NCI-H345 (cell line): ENCODE measurements at regions not wholly inside any gene's neighbourhood (a gene's known extent, or its start where the extent isn't known, plus 50 kb on each side); places are given as distances from the start of the nearest gene placed in this dataset.

Experiments
- DNase-seq: peaks from one replicate; lab custom pipeline; 2025; lab: John Stamatoyannopoulos, UW

DNA sequence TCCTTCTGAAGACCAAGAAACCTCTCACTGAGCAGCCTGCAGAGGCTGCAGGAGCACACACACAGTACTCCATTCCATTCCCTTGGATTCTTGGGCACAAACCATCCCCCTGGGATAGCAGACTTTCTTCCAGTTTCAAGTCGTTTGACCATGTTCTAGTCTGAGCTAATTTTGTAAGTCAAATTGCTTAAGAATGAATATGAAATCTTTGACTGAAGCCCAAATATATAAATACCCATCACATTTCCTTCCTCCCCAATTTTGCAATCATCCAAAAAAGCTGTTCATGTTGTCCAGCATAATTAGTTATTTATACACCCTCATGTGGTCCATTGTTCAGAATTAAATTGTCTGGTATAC is 231.2 kb upstream of the TPRG1 start:
- no peak for DNase-seq

DNA sequence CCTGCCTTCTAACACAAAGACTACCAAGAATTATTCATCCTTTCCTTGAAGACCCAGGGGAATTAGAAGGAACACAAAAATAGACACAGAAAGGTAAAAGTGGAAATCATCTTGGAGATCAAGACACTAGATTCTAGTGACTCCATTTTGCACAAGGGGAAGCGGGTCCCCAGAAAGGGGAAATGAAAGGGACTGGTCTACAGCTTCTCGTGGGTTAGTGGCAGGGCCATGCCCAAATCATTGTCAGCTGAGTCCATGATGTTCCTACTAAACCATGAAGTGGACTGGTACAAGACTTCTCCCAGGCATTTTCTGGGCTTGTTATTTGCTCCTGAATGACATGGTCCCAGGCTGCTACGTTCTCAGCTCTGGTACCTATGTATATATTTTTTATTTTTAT is 230.7 kb upstream of the TPRG1 start:
- DNase-seq = no peak

DNA sequence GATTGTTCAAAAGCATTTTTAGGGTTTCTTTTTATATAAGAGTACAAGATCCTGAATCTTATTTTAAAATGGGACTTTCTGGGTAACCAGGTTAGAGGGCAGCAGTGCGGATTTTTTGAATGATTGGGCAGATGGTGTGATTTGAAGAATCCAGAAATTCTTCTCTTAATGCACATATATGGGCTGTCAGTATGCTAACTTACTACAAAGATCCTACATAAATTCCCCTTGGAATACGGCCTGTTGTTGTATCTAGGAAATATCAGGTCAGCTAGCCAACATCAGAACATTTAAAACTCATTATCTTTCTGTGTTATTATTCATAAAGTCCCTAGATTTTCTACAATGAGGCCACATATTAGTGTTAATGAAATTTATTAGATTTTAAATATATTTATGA is 229.6 kb upstream of the TPRG1 start:
- DNase-seq = no peak

DNA sequence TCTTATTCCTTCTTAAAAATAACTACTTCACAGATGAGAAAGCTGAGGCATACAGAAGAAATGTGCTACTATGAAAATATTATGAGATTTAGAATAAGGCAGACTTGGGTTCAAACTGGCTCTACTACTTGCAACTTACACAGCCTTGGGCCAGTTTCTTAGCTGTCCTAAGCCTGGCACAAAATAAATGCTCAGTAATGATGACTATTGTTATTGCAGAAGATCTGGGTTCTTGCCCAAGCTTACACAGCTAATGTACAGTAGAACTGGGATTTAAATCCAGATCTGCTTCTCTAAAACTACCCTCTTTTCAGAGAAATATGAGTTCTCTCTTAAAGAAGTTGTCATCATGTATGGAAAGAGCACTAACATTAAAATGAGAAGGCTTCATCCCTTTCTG is 228.2 kb upstream of the TPRG1 start:
- DNase-seq = no peak

DNA sequence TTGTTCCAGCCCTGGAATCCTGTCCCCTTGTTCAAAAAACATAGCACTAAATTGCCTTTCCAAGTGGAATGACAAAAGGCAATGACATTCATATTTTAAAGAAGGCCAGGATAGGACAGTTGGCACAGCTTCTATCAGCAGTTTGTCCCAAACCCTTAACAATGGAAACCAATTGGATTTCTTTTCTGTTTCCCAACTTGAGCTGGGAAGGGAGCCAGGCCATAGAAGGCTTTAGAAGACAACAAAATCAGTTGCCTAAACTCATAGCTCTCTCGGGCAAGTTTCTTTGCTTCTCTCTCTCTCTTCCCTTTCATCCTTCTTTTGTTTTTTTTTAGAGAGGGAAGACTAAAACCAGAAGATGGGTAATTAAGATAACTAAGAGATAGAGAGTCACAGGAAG is 227.7 kb upstream of the TPRG1 start:
- DNase-seq = no peak

DNA sequence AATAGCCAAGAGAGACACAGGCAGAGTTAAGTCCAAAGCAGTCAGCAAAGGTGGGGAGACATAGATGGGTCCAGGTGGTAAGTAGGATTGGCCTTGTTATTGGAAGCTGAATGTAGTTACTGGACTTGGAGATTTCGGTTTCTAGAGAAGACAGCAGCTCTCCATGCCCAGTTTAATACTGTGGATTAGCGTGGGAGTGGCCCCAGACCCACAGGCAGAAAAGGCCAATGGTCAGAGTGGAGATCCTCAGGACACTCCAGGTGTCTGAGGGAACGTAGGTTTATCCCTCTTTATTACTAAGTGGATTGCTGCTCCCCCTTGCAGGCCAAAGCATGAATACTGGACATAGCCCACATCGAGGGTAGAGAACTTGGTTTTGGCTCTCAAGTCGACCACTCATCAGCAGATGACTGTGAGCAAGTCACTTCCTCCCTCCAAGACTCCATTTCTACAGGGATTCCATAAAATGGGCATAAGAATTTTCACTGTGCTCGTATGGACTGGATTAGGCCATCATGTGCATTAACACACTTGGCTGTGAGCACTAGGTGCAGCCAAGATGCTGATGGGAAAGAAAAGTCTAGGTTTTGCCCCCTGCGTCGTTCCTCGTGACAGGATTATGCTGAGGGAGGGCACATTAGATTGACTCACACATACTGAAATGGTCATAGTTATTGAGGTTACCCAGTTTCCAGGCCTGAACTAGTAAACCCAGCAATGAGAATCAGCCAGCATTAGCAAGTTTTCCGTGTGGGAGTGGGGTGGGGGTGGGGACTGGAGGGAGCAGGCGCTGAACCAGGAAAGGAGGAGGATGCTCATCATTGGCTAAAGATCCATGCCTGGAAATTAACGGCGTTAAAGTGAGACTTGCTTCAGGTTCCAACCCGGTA is 225.2 kb upstream of the TPRG1 start:
- no peak for DNase-seq

DNA sequence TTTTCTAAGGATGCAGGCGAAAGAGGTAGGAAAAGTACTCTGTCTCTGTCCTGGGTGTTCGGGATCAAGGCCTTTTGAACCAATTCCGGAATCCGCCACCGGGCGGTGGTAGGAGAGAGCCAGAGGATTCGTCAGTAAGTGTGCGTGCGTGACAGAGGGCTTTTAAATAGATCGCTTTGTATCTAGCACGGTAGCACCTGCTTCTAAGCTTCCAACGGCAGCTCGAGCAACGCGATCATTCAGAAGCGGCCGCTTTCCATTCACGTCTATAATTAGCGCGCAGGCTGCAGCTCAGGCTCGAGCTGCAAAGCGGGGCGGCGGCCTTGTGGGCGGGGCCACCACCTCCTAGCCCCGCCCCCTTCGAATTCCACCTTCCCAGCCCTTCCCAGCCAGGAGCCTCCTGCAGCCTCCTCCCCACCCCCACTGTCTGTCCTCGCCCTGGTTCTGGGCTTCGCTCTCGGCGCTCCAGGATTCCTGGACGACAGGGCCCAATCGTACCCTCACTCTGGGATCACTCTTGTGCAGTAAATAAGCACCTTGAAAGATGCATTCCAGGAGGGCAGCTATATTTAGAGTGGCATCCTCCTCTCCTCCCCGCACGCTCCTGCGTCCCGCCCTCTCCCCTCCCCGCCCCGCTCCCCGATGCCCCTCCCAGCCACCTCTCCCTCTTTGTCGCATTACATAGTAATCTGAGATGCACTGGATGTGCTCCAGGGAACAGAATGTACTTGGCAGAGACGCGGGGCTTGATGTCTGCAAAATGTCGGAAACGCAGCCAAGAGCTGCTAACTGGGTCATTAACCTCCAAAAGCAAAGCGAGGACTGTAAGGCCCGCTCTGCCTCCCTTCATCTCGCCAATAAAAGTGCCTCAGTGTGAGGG is 224.1 kb upstream of the TPRG1 start:
- peak; percentile 98 for DNase-seq

DNA sequence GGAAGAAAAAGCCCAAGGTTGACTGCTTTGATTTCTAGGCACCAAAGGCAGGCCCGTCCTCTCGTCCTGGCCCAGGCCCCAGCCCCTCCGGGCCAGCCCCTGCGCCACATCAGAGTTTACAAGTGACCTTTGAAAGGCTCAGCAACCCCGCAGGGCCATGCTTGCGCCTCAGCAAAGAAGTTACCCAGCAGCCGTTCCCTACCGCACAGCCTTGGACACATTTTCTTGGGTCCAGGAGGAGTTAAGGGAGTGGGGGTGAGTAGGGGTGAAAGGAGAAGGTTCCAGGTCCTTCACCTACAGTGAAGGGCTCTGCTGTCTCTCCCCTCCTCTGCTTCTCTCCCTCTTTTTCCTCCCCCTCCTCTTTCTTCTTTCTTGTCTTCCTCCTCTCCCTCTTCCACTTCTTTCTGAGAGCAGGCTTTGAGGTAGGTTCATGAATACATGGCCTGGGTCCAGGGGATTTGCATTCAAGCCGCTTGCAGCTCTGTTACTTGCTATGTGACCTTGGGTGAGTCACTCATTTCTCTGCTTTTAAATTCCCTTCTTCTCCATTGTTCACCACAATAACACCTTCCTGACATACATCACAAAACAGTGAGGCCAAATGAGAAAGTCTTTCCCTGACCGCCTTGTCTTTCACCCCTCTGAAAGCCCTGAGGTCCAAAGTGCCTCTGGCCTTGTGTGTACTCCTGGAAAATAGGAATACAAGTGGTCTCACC is 223.3 kb upstream of the TPRG1 start:
- DNase-seq = no peak

DNA sequence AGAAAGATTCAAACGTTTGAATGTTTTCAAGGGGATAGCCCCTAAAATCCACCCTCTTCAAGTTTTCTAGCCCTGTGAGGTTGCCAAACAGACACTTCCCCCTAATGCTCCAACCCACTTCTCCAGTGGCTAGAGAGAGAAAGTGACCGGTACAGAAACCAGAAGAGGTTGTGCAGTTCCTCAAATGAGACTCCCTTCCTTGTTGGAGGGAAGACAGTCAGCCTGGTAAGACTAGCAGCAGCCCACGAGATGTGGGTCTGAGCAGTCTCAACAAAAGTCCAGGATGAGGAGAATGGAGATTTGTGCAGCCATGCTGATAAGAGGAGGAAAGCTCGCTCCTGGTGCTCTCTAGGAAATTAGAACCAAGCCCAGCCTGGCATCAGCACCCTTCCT is 222.8 kb upstream of the TPRG1 start:
- DNase-seq = no peak

DNA sequence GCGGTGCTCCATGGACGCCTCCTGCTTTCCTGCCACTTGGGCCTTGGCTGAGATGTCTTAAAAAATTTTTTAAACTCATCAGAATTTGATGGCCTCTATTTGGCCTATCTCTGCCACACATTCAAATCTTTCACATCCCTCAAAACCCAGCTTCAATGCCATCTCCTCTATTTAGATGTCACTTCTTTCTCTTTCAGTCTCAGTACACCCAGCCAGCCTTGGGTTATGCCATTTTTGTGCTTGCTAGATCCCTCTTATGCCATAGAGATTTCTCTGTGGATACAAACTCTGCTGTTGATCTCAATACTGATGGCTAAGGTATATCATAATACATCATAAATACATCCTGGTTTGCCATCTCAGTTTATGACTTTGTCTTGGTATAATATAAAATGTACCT is 222.3 kb upstream of the TPRG1 start:
- DNase-seq = no peak

DNA sequence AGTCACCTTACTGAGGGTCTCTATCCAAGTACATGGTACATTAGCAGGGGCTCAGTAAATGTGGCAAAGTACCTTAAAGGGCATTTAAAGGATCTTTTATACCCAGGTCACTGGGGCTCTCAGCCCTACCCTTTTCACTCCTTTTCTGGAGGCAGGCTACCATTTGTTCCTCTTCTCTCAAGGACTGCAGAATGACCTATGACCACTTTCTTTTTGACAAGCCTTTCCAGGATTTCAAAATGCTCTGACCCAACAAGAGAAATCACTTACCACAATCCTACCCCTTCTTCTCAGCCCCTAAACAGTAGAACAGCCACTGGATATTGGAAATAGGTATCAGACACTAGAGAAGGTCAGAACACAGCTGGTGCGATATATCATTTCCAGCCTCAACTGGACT is 221.8 kb upstream of the TPRG1 start:
- DNase-seq = no peak

DNA sequence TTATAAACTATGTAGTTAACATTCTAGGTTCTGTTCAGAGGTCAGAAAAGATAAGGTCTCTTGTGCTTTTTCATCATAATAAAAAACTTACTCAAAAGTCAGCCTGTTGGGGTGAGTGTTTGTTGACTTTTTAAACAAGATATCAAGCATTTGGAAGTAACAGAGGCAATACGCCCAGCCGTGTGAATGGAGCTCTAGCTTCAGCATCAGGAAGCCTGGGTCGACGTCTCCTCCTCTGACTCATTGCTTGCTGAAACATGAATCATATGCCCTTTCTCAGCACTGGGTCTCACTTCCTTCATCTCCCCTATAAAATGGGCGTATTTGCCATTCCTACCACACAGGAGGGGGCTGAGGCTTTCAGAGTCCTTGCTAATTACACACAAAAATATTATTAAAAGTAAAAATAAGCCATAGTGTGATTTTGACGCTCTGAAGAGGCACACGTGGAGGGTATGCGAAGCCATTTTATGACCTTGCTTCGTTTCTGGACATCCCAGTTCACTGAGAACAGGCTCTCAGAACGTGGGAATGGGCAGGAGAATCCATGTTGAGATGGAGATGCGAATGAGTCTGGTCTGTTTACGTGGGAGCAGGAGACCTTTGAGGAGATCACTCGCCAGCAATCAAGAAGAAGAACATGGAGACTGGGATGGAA is 220.8 kb upstream of the TPRG1 start:
- no peak for DNase-seq

DNA sequence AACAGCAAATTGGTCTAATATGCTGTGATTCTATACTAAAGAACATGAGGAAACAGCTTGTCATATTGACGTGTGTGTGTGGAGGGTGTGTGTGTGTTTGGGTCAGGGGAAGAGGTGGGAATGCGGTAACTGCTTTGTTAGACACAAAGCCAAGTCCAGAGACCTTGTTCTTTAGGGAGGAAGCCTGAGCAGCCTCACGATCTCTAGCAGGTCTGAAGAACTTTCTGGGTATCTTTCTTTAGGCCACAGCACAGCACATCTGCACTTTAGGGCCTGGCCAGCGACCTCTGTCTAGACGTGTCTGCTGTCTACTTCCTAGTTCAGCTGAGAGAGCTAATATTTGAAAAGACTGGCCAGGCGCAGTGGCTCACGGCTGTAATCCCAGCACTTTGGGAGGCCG is 220.0 kb upstream of the TPRG1 start:
- DNase-seq = no peak

DNA sequence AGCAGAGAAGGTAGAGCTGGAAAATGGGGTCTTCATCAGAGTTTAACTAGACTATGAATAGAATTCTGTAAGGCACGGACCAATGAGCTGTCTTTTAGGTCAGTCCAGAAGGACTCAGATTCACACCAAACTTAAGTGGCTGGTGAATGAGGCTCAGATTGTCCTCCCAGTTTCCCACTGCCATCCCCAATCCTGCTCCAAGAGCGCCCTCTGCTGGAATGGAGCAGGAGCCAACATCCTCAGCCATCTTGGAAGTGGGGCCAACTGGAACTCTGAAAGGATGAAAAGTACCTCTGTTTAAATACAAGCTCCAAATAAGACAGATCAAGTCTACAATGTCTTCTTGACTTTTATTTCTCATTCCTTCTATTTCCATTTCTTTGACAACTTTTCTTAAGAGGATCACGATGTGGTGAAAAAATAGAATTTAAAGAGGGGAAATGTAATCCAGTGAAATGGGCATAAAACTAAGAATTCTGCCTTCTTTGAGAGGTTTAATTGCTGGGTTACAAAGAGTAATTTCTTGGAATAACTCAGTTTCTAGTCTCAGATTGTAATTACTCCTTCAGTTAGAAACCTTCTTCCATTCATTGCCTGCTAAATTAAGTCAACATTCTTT is 217.1 kb upstream of the TPRG1 start:
- DNase-seq = peak; percentile 88

DNA sequence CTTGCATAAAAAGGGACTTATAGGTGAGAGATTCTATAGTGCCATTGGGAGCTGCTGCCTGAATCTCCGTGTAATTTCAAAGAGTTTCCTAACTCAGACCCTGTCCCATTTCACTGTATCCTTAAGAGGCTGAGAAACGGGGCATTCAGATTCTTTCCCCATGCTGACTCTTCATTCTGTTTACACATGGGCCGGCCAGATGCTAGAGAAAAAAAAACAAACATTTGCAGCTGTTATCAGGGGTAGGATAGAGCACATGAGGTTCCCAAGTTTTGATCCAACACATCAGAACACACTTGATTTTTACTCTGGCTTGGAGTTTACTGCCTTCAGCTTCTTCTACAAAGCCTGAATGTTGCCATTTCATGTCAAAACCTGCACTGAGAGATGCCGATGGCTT is 215.9 kb upstream of the TPRG1 start:
- no peak for DNase-seq

DNA sequence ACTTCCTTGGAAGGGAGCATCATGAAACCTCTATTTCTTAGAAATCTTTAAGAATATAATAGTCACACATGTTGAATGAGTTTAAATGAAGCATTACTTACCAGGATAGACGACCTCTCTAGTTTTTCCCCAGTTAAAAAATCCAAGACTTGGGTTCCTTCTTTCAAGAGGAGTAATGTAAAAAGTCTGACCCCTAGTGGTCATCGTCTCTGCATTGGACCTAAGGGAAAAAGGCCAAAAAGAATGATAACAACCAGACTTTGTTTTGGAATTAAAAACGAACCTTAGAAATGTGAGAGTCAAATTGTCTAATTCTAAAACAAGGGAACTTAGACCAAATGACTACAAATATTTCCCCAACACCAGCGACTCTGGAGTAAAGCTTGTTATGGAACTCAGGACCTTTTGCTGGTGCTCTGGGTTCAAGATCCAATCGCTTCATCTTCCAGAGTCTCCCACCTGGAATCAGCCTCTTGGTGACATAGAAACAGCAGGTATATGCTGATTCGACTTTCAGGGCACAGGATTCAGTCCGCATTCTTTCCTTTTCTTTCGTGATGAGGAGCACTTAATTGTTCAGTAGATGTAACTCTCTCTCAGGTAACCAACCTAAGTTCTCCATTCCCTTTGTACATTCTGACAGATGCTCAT is 214.8 kb upstream of the TPRG1 start:
- DNase-seq = peak; percentile 71

DNA sequence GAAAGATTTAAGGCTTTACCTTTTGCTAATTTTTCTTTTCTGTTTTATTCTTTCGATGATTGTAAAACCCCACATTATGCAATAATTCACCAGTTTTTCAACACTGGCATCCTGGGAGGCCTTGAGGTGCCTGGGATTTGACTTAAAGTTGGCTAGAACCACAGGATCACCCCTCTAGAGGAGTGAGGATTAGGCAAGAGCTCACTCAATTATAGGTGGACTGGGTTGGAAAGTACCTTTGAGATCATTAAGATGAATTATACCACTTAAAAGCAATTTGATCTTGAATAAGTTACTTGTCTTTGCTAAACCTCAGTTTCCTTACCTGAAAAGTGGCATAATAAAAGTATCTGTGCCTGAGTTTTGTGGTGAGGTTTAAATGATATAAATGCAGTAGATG is 212.8 kb upstream of the TPRG1 start:
- DNase-seq = no peak

DNA sequence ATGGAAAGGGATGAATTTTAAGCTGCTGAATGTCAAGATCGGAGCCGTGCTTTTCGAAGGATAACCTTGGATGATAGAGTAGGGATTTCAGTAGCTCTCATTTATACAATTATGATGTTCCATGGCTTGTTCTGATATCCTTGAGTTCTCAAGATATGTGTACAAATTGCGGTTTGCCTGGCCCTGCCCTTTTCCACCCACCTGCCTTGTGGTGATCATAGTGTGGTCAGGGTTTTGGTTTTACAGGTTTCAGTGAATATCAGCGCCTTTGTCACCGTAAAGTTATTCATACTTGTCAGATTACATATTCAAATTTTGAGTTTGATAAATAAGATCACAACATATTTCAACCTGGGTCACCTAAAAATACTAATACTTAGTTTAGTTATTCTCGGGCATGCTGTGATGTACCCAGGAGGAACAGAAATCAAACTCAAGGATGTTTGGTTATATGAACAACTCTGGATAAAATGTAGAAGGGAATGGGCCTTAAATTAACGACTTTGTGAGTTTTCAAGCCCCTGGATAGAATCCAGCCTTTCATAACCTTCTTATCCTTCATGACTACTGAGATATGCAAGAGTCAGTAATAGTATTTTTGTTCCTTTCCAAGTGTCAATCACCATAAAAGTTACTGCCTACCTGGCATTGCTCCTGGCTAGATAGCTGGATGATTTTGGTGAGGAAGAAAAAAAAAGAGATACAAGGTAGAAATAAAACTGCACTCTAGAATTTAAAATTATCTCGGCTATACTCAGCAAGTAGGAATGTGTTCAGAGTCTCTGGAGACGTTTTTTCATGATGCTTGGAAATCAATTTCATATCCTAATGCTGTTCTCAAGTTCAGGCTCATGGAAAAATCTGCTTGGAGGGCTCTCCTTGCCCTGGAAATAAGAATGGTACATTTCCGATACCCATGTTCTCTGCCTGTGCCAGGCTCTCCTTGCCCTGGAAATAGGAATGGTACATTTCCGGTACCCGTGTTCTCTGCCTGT is 209.2 kb upstream of the TPRG1 start:
- DNase-seq = no peak

DNA sequence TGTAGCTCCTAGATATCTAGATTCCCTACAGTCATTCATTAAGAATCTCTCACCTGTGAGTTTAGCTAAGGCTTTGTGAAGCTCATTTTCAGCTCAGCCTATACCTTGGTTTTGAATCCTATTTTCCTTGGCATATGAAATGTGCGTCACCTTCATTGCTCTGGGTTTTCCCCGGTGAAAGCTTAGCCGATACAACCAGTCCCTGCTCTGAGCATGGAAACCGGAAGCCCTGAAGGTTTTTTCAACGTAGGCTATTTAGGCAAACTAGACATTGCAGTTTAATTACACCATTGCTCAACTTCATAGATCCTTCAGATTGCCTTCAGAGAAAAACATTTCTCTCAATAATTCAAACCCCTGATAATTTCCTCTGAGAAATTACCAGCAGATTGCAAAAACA is 206.8 kb upstream of the TPRG1 start:
- no peak for DNase-seq

DNA sequence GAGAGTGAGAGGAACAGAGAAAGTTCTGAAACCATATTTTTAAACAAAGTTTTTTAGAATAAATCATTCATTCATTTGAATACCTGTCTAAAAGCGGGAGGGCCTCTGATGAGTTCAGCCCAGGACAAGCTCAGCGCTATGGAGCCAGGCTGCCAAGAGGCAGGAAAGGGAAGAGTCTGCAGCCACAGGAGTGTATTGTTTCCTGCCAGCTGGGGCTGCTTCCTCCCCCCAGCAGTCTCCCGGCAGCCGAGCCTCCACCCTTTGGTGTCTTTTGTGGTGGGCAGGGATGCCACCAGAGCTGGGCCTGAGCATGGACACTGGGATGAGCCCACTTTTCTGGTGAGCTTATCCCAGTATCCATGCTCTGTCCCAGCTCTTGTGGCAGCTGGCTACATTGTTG is 199.5 kb upstream of the TPRG1 start:
- DNase-seq = no peak
